ENCODE measurements at regions not wholly inside any gene's neighbourhood (a gene's known extent, or its start where the extent isn't known, plus 50 kb on each side); places are given as distances from the start of the nearest gene placed in this dataset.

- Histone ChIP-seq H3K4me1 (ENCODE audit: control insufficient read depth in 2 of 2, insufficient read depth in 2 of 2, low read length in 2 of 2) (peaks cover 0 to 5% of the 10 kb centered on the region in 2 donors), H3K9me3 (ENCODE audit: control insufficient read depth in 2 of 3, low read length in 3 of 3) (no peaks in the 10 kb centered on the region), H3K4me3 (ENCODE audit: low read length) (no peak overlapping the region), H3K27ac (ENCODE audit: low read depth, low read length) (no peak overlapping the region), H3K27me3 (ENCODE audit: control insufficient read depth in 2 of 2, insufficient read depth in 2 of 2, low read length in 2 of 2) (no peaks in the 10 kb centered on the region), H3K36me3 (ENCODE audit: control insufficient read depth in 2 of 3, insufficient read depth in 3 of 3, low read length in 3 of 3) (no peaks in the 10 kb centered on the region)
- ATAC-seq (no peak), DNase-seq (no peak)
- Mint-ChIP-seq H3K27me3 (peaks cover 0 to 9% (median 0%) of the 10 kb centered on the region in 5 donors), H3K36me3 (peaks cover 0 to 4% (median 0%) of the 10 kb centered on the region in 5 donors), H3K4me3 (no peak overlapping the region), H3K27ac (no peak overlapping the region), H3K9me3 (peaks cover 0 to 1% (median 0%) of the 10 kb centered on the region in 11 donors), H3K4me1 (peaks cover 0 to 6% (median 0%) of the 10 kb centered on the region in 7 donors)
- ChIA-PET CTCF (no interaction called here), POLR2A (no interaction called here)
- intact Hi-C loops (cut with micrococcal nuclease) = no loop called here
These were observed 54.5 kb upstream of the EVL start for GRCh38 chr14:100010679-100011078.

- ATAC-seq = no peak
- Histone ChIP-seq H3K27ac (ENCODE audit: low read depth, low read length) (no peak overlapping the region), H3K9me3 (ENCODE audit: control insufficient read depth in 2 of 3, low read length in 3 of 3) (no peaks in the 10 kb centered on the region), H3K27me3 (ENCODE audit: control insufficient read depth in 2 of 2, insufficient read depth in 2 of 2, low read length in 2 of 2) (no peaks in the 10 kb centered on the region), H3K4me3 (ENCODE audit: low read length) (no peak overlapping the region), H3K4me1 (ENCODE audit: control insufficient read depth in 2 of 2, insufficient read depth in 2 of 2, low read length in 2 of 2) (peaks cover 0 to 5% of the 10 kb centered on the region in 2 donors), H3K36me3 (ENCODE audit: control insufficient read depth in 2 of 3, insufficient read depth in 3 of 3, low read length in 3 of 3) (no peaks in the 10 kb centered on the region)
- H3K27me3 Mint-ChIP-seq = peaks cover 0 to 9% (median 0%) of the 10 kb centered on the region in 5 donors
- no peak overlapping the region for H3K4me3 Mint-ChIP-seq
- H3K4me1 Mint-ChIP-seq = peaks cover 0 to 6% (median 0%) of the 10 kb centered on the region in 7 donors
- peaks cover 0 to 1% (median 0%) of the 10 kb centered on the region in 11 donors for H3K9me3 Mint-ChIP-seq
- POLR2A ChIA-PET = no interaction called here
- H3K27ac Mint-ChIP-seq = no peak overlapping the region
- DNase-seq = no peak
- H3K36me3 Mint-ChIP-seq = peaks cover 0 to 4% (median 0%) of the 10 kb centered on the region in 5 donors
- CTCF ChIA-PET = interaction anchor here (0.7 kb wide), 1 partner anchor 97 kb away, joined by 3 read pairs; no protein-coding TSS in a partner anchor
- intact Hi-C loops (cut with micrococcal nuclease) = no loop called here
These were observed 53.4 kb upstream of the EVL start for GRCh38 chr14:100011628-100012325.

- Mint-ChIP-seq H3K36me3 (peaks cover 0 to 4% (median 0%) of the 10 kb centered on the region in 5 donors), H3K27ac (peak overlapping the region in 1 of 9 donors; percentile 67), H3K4me1 (peaks cover 0 to 6% (median 0%) of the 10 kb centered on the region in 7 donors), H3K9me3 (no peaks in the 10 kb centered on the region), H3K27me3 (peaks cover 0 to 7% (median 0%) of the 10 kb centered on the region in 5 donors), H3K4me3 (no peak overlapping the region)
- CTCF ChIA-PET = no interaction called here
- ATAC-seq (no peak), DNase-seq (no peak)
- intact Hi-C loops (cut with micrococcal nuclease) = no loop called here
- peaks cover 0 to 5% of the 10 kb centered on the region in 2 donors for H3K4me1 ChIP-seq (ENCODE audit: control insufficient read depth in 2 of 2, insufficient read depth in 2 of 2, low read length in 2 of 2)
- no peaks in the 10 kb centered on the region for H3K27me3 ChIP-seq (ENCODE audit: control insufficient read depth in 2 of 2, insufficient read depth in 2 of 2, low read length in 2 of 2)
- no peak overlapping the region for H3K27ac ChIP-seq (ENCODE audit: low read depth, low read length)
- POLR2A ChIA-PET = interaction anchor here (1.0 kb wide), 1 partner anchor 41 kb away, joined by 3 read pairs; no protein-coding TSS in a partner anchor
- no peaks in the 10 kb centered on the region for H3K9me3 ChIP-seq (ENCODE audit: control insufficient read depth in 2 of 3, low read length in 3 of 3)
- H3K4me3 ChIP-seq (ENCODE audit: low read length) = no peak overlapping the region
- H3K36me3 ChIP-seq (ENCODE audit: control insufficient read depth in 2 of 3, insufficient read depth in 3 of 3, low read length in 3 of 3) = no peaks in the 10 kb centered on the region
These were observed 52.5 kb upstream of the EVL start for GRCh38 chr14:100012478-100013327.

- H3K36me3 ChIP-seq (ENCODE audit: control insufficient read depth in 2 of 3, insufficient read depth in 3 of 3, low read length in 3 of 3) = no peaks in the 10 kb centered on the region
- H3K27ac ChIP-seq (ENCODE audit: low read depth, low read length) = no peak overlapping the region
- Mint-ChIP-seq H3K36me3 (peaks cover 0 to 4% (median 0%) of the 10 kb centered on the region in 5 donors), H3K4me1 (peaks cover 0 to 6% (median 0%) of the 10 kb centered on the region in 7 donors), H3K4me3 (no peak overlapping the region), H3K27ac (no peak overlapping the region), H3K27me3 (peaks cover 0 to 4% (median 0%) of the 10 kb centered on the region in 5 donors), H3K9me3 (no peaks in the 10 kb centered on the region)
- ATAC-seq (no peak), DNase-seq (no peak)
- H3K4me3 ChIP-seq (ENCODE audit: low read length) = no peak overlapping the region
- ChIA-PET POLR2A (no interaction called here), CTCF (interaction anchor here (0.6 kb wide), 1 partner anchor 35 kb away, joined by 3 read pairs; no protein-coding TSS in a partner anchor)
- intact Hi-C loops (cut with micrococcal nuclease) = no loop called here
- H3K4me1 ChIP-seq (ENCODE audit: control insufficient read depth in 2 of 2, insufficient read depth in 2 of 2, low read length in 2 of 2) = peaks cover 0 to 5% of the 10 kb centered on the region in 2 donors
- no peaks in the 10 kb centered on the region for H3K9me3 ChIP-seq (ENCODE audit: control insufficient read depth in 2 of 3, low read length in 3 of 3)
- H3K27me3 ChIP-seq (ENCODE audit: control insufficient read depth in 2 of 2, insufficient read depth in 2 of 2, low read length in 2 of 2) = no peaks in the 10 kb centered on the region
These were observed 50.0 kb upstream of the EVL start for GRCh38 chr14:100015251-100015655.

All from naive thymus-derived CD4-positive, alpha-beta T cell (primary cell).